ENCODE measurements at regions not wholly inside any gene's neighbourhood (a gene's known extent, or its start where the extent isn't known, plus 50 kb on each side); places are given as distances from the start of the nearest gene placed in this dataset.

- intact Hi-C loops (cut with micrococcal nuclease; ENCODE audit: unreplicated experiment), result no loop called here
- ChIA-PET POLR2A (ENCODE audit: unreplicated experiment) (interaction anchor here (0.6 kb wide), 1 partner anchor 1241 kb away, joined by 3 read pairs; no protein-coding TSS in a partner anchor), CTCF (no interaction called here)
- Histone ChIP-seq H3K9me2 (ENCODE audit: insufficient read depth) (no peaks in the 10 kb centered on the region), H3F3A (ENCODE audit: insufficient read depth, low read depth) (no peaks in the 10 kb centered on the region; the same call in 1 of the 2 replicates), H3K4me2 (peak overlapping the region; percentile 92), H3K27me3 (ENCODE audit: insufficient read depth, low read depth) (no peaks in the 10 kb centered on the region), H3K79me2 (ENCODE audit: low read depth) (peaks cover 53% of the 10 kb centered on the region), H3K4me3 (peak overlapping the region; percentile 71), H3K27ac (peak overlapping the region; percentile 57), H3K4me1 (replicated peaks; ENCODE audit: insufficient read depth) (peaks cover 9% of the 10 kb centered on the region; the same call in 1 of the 2 replicates), H4K20me1 (ENCODE audit: insufficient read depth) (peaks cover 10% of the 10 kb centered on the region), H3K36me3 (ENCODE audit: low read depth) (peaks cover 29% of the 10 kb centered on the region), H3K9me3 (ENCODE audit: insufficient read depth, low read depth) (no peaks in the 10 kb centered on the region; the same call in 1 of the 2 replicates), H2AFZ (peak overlapping the region; percentile 86)
- TSS peak; percentile 67 for BruUV-seq (replicated peaks)
- DNase-seq, result peak; percentile 61 to 78
- TF ChIP-seq EZH2 (IDR thresholded peaks at IDR 0.05; ENCODE audit: low read depth), result no peak
- no peak for TF ChIP-seq CTCF (conservative IDR thresholded peaks at IDR 0.05)
Measured at GRCh38 chr6:140897804-140898573, 1234.7 kb upstream of the GJE1 start.

GRCh38 chr6:140897349-140897748 lies 1235.4 kb upstream of the GJE1 start:
- Histone ChIP-seq H2AFZ (peak overlapping the region; percentile 86), H3F3A (ENCODE audit: insufficient read depth, low read depth) (no peaks in the 10 kb centered on the region; the same call in 1 of the 2 replicates), H4K20me1 (ENCODE audit: insufficient read depth) (peaks cover 10% of the 10 kb centered on the region), H3K4me2 (peak overlapping the region; percentile 92), H3K4me1 (replicated peaks; ENCODE audit: insufficient read depth) (peaks cover 9% of the 10 kb centered on the region; the same call in 1 of the 2 replicates), H3K9me3 (ENCODE audit: insufficient read depth, low read depth) (no peaks in the 10 kb centered on the region; the same call in 1 of the 2 replicates), H3K27ac (peak overlapping the region; percentile 57), H3K27me3 (ENCODE audit: insufficient read depth, low read depth) (no peaks in the 10 kb centered on the region), H3K4me3 (peak overlapping the region; percentile 71), H3K9me2 (ENCODE audit: insufficient read depth) (no peaks in the 10 kb centered on the region), H3K79me2 (ENCODE audit: low read depth) (peaks cover 59% of the 10 kb centered on the region), H3K36me3 (ENCODE audit: low read depth) (peaks cover 29% of the 10 kb centered on the region)
- POLR2A ChIA-PET (ENCODE audit: unreplicated experiment), result no interaction called here
- peak in 1 of 2 experiments; percentile 43 for DNase-seq
- no TSS peak for BruUV-seq (replicated peaks)
- intact Hi-C loops (cut with micrococcal nuclease; ENCODE audit: unreplicated experiment), result no loop called here
- TF ChIP-seq EZH2 (IDR thresholded peaks at IDR 0.05; ENCODE audit: low read depth) (no peak), CTCF (conservative IDR thresholded peaks at IDR 0.05) (no peak)
- CTCF ChIA-PET, result no interaction called here

- Histone ChIP-seq H3K4me2 (no peak overlapping the region), H2AFZ (no peak overlapping the region), H3K27me3 (ENCODE audit: insufficient read depth, low read depth) (no peaks in the 10 kb centered on the region), H3K79me2 (ENCODE audit: low read depth) (peaks cover 71% of the 10 kb centered on the region), H3K9me2 (ENCODE audit: insufficient read depth) (no peaks in the 10 kb centered on the region), H4K20me1 (ENCODE audit: insufficient read depth) (peaks cover 10% of the 10 kb centered on the region), H3F3A (ENCODE audit: insufficient read depth, low read depth) (no peaks in the 10 kb centered on the region; the same call in 1 of the 2 replicates), H3K27ac (no peak overlapping the region), H3K36me3 (ENCODE audit: low read depth) (peaks cover 34% of the 10 kb centered on the region), H3K4me1 (replicated peaks; ENCODE audit: insufficient read depth) (peaks cover 9% of the 10 kb centered on the region; the same call in 1 of the 2 replicates), H3K4me3 (no peak overlapping the region), H3K9me3 (ENCODE audit: insufficient read depth, low read depth) (no peaks in the 10 kb centered on the region; the same call in 1 of the 2 replicates)
- TF ChIP-seq EZH2 (IDR thresholded peaks at IDR 0.05; ENCODE audit: low read depth) (no peak), CTCF (conservative IDR thresholded peaks at IDR 0.05) (no peak)
- ChIA-PET CTCF (no interaction called here), POLR2A (ENCODE audit: unreplicated experiment) (no interaction called here)
- no peak for DNase-seq
- intact Hi-C loops (cut with micrococcal nuclease; ENCODE audit: unreplicated experiment), result no loop called here
- BruUV-seq (replicated peaks), result no TSS peak
Measured at GRCh38 chr6:140893432-140893831, 1239.3 kb upstream of the GJE1 start.

Data from PC-9 (cell line).